ENCODE measurements at regions not wholly inside any gene's neighbourhood (a gene's known extent, or its start where the extent isn't known, plus 50 kb on each side); places are given as distances from the start of the nearest gene placed in this dataset.

DNA sequence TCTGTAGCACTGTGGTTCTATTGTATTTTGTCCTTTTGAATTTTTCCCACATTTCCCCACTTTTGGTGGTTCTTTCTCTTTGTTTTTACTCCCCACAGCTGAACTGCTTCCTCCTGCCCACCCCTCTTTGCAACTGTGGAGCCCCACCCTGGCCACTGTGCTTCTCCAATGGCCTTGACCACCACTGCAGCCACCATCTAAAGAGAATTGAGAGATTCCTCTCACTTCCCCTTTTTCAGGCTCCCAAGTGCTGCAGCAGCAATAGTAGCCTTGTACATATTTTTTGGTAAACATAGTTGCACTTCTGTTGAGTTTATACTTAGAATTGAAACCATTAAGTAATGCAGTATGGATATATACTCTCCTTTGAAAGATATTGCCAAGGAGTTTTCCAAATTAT is 51.3 kb upstream of the FRMPD3 start:
- DNase-seq = no peak
- Histone ChIP-seq H2AK5ac (ENCODE audit: low read length, severe bottlenecking) (no peak overlapping the region), H3K18ac (ENCODE audit: low read depth in 1 of 2, low read length in 2 of 2) (no peak overlapping the region), H3K14ac (ENCODE audit: low read length in 2 of 2) (no peak overlapping the region), H4K91ac (ENCODE audit: low read length) (no peak overlapping the region), H2BK15ac (ENCODE audit: low read depth, poor library complexity, severe bottlenecking) (no peak overlapping the region), H3K4me2 (ENCODE audit: low read length, poor library complexity, severe bottlenecking) (no peak overlapping the region), H3K9ac (ENCODE audit: low read length) (no peak overlapping the region), H2BK12ac (ENCODE audit: low read length in 2 of 2) (no peak overlapping the region), H3K23ac (ENCODE audit: low read length in 2 of 2) (no peak overlapping the region), H4K8ac (ENCODE audit: low read length) (no peak overlapping the region), H3K79me1 (replicated peaks; ENCODE audit: low read length, poor library complexity, severe bottlenecking) (no peaks in the 10 kb centered on the region), H3K4me1 (ENCODE audit: control insufficient read depth, insufficient read depth, low read depth, low read length) (no peaks in the 10 kb centered on the region), H3K4me3 (ENCODE audit: insufficient read depth in 1 of 2, low read depth in 1 of 2, low read length in 2 of 2) (no peak overlapping the region), H2BK120ac (ENCODE audit: low read depth, low read length) (no peak overlapping the region), H3K4ac (ENCODE audit: low read depth in 1 of 2, low read length in 2 of 2) (no peak overlapping the region), H2AFZ (ENCODE audit: low read depth, low read length) (no peak overlapping the region), H3K27me3 (ENCODE audit: control insufficient read depth in 1 of 2, insufficient read depth in 1 of 2, low read length in 2 of 2) (peaks cover 0 to 16% of the 10 kb centered on the region in 2 experiments), H3K9me3 (ENCODE audit: control insufficient read depth, low read length) (peaks cover 3% of the 10 kb centered on the region), H3K27ac (ENCODE audit: low read length, poor library complexity, severe bottlenecking) (no peak overlapping the region), H3K36me3 (ENCODE audit: control insufficient read depth in 1 of 2, insufficient read depth in 2 of 2, low read depth in 1 of 2, low read length in 2 of 2) (no peaks in the 10 kb centered on the region), H2BK5ac (ENCODE audit: low read depth, low read length, poor library complexity, severe bottlenecking) (no peak overlapping the region)
